ENCODE measurements at regions not wholly inside any gene's neighbourhood (a gene's known extent, or its start where the extent isn't known, plus 50 kb on each side); places are given as distances from the start of the nearest gene placed in this dataset.

- CTCF ChIA-PET = no interaction called here
- Histone ChIP-seq H3K79me2 (ENCODE audit: insufficient read depth, low read length) (no peaks in the 10 kb centered on the region), H3K27ac (ENCODE audit: low read depth, low read length) (no peak overlapping the region), H3K4me2 (ENCODE audit: low read length) (no peak overlapping the region), H4K20me1 (ENCODE audit: insufficient read depth) (no peaks in the 10 kb centered on the region), H3K36me3 (ENCODE audit: control insufficient read depth in 1 of 2, insufficient read depth in 2 of 2, low read length in 2 of 2) (no peaks in the 10 kb centered on the region), H3K27me3 (ENCODE audit: insufficient read depth, low read length) (no peaks in the 10 kb centered on the region), H3K4me3 (replicated peaks in 1 of 2; ENCODE audit: low read depth in 1 of 2, low read length in 2 of 2) (no peak overlapping the region), H3K9ac (ENCODE audit: low read length) (no peak overlapping the region), H3K4me1 (ENCODE audit: control insufficient read depth in 1 of 2, insufficient read depth in 2 of 2, low read length in 2 of 2) (no peaks in the 10 kb centered on the region), H2AFZ (ENCODE audit: low read depth, low read length, poor library complexity, severe bottlenecking) (no peak overlapping the region), H3K9me2 (ENCODE audit: insufficient read depth) (no peaks in the 10 kb centered on the region), H3K9me3 (ENCODE audit: control insufficient read depth in 1 of 2, insufficient read depth in 1 of 2, low read depth in 1 of 2, low read length in 2 of 2) (no peaks in the 10 kb centered on the region)
- intact Hi-C loops (cut with micrococcal nuclease) = no loop called here
- ATAC-seq (no peak), DNase-seq (ENCODE audit: low read depth, low spot score) (no peak)
- TF ChIP-seq SRF (IDR thresholded peaks at IDR 0.05; ENCODE audit: low read depth) (no peak), YY1 (IDR thresholded peaks at IDR 0.05; ENCODE audit: extremely low read depth, insufficient replicate concordance, low read depth, low read length) (no peak), POLR2A (IDR thresholded peaks at IDR 0.05; ENCODE audit: borderline replicate concordance, extremely low read depth, insufficient read depth, insufficient read length) (no peak), EZH2phosphoT487 (IDR thresholded peaks at IDR 0.05; ENCODE audit: borderline replicate concordance) (no peak), EGR1 (IDR thresholded peaks at IDR 0.05; ENCODE audit: low read depth) (no peak), SIN3A (IDR thresholded peaks at IDR 0.05; ENCODE audit: low read depth) (no peak), EZH2 (IDR thresholded peaks at IDR 0.05) (no peak), MAX (IDR thresholded peaks at IDR 0.05) (no peak)
- TF ChIP-seq, protein P1, sequence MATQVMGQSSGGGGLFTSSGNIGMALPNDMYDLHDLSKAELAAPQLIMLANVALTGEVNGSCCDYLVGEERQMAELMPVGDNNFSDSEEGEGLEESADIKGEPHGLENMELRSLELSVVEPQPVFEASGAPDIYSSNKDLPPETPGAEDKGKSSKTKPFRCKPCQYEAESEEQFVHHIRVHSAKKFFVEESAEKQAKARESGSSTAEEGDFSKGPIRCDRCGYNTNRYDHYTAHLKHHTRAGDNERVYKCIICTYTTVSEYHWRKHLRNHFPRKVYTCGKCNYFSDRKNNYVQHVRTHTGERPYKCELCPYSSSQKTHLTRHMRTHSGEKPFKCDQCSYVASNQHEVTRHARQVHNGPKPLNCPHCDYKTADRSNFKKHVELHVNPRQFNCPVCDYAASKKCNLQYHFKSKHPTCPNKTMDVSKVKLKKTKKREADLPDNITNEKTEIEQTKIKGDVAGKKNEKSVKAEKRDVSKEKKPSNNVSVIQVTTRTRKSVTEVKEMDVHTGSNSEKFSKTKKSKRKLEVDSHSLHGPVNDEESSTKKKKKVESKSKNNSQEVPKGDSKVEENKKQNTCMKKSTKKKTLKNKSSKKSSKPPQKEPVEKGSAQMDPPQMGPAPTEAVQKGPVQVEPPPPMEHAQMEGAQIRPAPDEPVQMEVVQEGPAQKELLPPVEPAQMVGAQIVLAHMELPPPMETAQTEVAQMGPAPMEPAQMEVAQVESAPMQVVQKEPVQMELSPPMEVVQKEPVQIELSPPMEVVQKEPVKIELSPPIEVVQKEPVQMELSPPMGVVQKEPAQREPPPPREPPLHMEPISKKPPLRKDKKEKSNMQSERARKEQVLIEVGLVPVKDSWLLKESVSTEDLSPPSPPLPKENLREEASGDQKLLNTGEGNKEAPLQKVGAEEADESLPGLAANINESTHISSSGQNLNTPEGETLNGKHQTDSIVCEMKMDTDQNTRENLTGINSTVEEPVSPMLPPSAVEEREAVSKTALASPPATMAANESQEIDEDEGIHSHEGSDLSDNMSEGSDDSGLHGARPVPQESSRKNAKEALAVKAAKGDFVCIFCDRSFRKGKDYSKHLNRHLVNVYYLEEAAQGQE (IDR thresholded peaks at IDR 0.05; ENCODE audit: low read depth) = no peak
- RAD21 ChIA-PET (ENCODE audit: low non-redundant PET in 1 of 2, low total read pairs in 2 of 2, uncharacterized antibody in 2 of 2, unreplicated experiment in 2 of 2) = no interaction called here
- BruUV-seq (replicated peaks) = no TSS peak
- POLR2A ChIA-PET = no interaction called here
Observed at GRCh38 chrX:39018541-39018940, 217.3 kb downstream of the MID1IP1 start.

Measured in HCT116 (cell line).